Endometrial microvascular endothelial cells (primary cell): ENCODE measurements at regions not wholly inside any gene's neighbourhood (a gene's known extent, or its start where the extent isn't known, plus 50 kb on each side); places are given as distances from the start of the nearest gene placed in this dataset.

ENCODE experiments used
- in situ Hi-C: cut with HindIII; loops from 2 replicates; pipeline ENCODE4 v1.10.0; 2017; ENCODE audit warnings: low sequenced_read_pairs, low pct_unique_long_range_greater_than_20kb; ENCODE audit errors: inconsistent ontology term

- in situ Hi-C loops: no loop called here
These were observed 361.1 kb downstream of the FOXA2 start for GRCh38 chr20:22223236-22223635.

- in situ Hi-C loops: no loop called here
These were observed 366.5 kb downstream of the FOXA2 start for GRCh38 chr20:22217712-22218352.

DNA sequence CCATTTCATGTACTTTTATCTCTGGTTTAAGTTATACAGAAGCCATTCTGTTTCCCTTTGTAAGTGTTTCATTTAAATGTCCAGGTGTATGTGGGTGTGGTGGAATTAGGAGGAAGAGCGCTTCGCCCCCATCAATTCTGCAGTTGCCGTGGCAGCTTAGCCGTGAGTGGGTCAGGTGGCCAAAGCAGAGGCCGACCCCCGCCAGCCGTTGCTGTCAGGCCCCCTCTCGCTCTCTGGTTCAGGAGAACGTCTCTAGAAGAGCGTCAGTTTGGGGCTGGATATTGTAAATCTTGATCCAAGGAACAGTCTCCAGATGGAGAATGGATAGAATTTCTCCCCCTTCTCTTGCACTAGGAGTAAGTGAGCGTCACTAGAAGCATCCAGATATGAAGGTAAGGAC lies 367.4 kb downstream of the FOXA2 start:
- in situ Hi-C loops: no loop called here

DNA sequence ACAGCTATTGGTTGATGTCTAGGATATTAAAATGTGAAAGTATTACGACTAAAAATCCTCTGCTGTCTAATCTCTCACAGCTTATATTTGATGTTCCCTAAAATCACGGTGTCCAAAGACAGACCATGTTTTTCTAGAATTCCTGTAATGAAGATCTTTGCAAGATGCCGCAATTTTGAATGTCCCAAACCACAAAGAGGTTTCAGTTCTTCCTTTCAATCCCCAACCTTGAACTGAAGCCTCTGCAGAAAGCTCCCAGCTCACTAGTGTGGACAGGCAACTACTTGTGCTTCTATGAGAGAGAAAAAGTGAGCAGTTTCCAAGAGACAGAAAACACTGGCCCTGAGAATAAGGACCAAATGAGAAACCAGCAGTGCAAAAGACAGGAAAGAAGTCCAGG lies 370.1 kb downstream of the FOXA2 start:
- in situ Hi-C loops: no loop called here

DNA sequence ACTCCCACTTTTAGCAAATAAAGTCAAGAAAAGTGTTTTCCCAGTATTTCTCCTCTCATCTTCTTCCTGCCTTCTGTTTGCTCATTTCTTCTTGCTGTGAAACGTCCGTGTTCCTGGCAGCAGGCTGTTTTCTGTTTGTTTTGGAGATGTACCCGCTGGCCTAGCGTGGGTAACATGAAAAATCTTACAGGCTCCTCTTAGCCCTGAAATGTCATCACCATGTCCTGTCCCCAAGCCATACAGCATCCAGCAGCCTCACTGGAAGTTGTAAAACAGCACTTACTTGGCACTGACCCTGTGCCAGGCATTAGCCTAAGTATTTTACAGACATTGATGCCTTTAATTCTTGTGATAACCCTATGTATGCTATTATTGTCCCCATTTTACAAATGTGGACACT lies 371.1 kb downstream of the FOXA2 start:
- in situ Hi-C loops: no loop called here

GRCh38 chr20:22207280-22207679 lies 377.1 kb downstream of the FOXA2 start:
- in situ Hi-C loops: no loop called here

DNA sequence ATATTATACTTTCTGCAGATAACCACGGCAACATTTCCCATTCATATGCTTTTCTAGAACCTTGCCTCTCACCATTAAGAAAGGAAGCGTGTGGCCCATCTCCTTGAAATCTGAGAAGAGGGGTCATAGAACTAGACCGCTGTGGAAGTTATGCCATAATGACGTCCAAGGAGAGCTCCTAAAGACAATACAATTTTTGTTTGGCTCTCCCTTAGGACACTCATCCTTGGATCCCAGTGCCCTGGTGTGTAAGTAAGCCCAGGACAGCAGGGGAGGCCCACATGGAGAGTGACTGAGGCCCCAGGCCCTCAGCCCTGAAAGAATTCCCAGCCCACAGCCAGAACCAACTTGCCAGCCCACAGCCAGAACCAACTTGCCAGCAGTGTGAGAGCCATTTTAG lies 379.6 kb downstream of the FOXA2 start:
- in situ Hi-C loops: no loop called here

- in situ Hi-C loops: no loop called here
These were observed 402.2 kb downstream of the FOXA2 start for GRCh38 chr20:22182148-22182547.

GRCh38 chr20:22180244-22180643 lies 404.1 kb downstream of the FOXA2 start:
- in situ Hi-C loops: no loop called here

- in situ Hi-C loops: no loop called here
These were observed 424.2 kb downstream of the FOXA2 start for GRCh38 chr20:22160101-22160652.

- in situ Hi-C loops: no loop called here
These were observed 425.1 kb downstream of the FOXA2 start for GRCh38 chr20:22159276-22159675.

- in situ Hi-C loops: no loop called here
These were observed 422.1 kb downstream of the PAX1 start for GRCh38 chr20:22127587-22127986.

- in situ Hi-C loops: no loop called here
These were observed 401.0 kb downstream of the PAX1 start for GRCh38 chr20:22106308-22106938.

DNA sequence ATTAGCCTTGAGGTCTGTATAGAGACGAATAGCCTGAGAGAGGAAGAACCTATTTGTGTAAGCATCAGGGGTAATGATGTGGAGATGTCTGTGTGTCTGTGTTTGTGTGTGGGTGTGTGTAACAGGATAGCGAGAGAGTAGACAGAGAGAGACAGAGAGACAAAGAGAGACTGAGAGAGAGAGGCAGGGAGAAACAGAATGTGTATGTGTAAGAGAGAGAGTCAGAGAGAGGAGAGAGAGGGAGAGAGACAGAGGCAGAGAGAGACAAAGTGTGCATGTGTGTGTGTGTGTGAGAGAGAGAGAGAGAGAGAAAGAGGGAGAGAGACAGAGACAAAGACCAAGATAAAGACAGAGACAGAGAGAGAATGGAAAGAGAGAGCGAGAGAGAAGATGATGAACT lies 396.1 kb downstream of the PAX1 start:
- in situ Hi-C loops: no loop called here

- in situ Hi-C loops: no loop called here
These were observed 395.2 kb downstream of the PAX1 start for GRCh38 chr20:22100686-22101085.

DNA sequence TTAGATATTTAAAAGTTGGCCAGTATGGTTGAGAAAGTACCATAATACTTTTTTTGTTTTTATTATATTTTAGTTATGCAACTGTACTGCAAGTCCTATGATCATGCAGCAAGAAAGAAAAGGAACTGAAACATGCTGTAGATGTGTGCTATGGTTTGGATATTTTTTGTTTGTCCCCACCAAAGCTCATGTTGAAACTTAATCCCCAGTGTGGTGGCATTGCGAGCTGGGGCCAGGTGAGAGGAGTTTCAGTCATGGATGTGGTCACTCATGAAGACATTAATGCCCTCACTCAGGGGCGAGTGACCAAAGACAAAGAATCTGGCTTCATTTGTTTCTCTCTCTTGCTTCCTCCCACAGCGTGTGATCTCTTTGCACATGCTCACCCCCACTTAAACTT lies 393.9 kb downstream of the PAX1 start:
- in situ Hi-C loops: no loop called here

- in situ Hi-C loops: no loop called here
These were observed 393.0 kb downstream of the PAX1 start for GRCh38 chr20:22098511-22098910.

- in situ Hi-C loops: no loop called here
These were observed 387.7 kb downstream of the PAX1 start for GRCh38 chr20:22093122-22093521.

- in situ Hi-C loops: no loop called here
These were observed 383.4 kb downstream of the PAX1 start for GRCh38 chr20:22088882-22089281.

DNA sequence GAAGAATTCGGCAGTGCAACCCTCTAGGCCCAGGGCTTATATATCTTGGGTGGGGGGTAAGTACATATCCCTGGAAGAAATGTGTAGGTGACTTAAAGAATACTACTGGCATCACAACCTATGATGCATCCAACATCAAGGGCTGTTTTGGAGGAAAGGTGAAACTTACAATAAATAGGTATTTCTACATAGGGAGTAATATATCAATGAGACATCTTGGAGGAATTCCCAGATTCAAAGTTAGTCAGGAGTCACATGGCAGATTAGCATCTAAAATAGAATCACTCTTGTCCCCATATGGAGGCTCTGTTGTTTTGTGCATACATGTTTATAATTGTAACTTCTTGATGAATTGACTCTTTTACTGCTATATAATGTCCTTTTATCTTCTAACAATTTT lies 375.5 kb downstream of the PAX1 start:
- in situ Hi-C loops: no loop called here

DNA sequence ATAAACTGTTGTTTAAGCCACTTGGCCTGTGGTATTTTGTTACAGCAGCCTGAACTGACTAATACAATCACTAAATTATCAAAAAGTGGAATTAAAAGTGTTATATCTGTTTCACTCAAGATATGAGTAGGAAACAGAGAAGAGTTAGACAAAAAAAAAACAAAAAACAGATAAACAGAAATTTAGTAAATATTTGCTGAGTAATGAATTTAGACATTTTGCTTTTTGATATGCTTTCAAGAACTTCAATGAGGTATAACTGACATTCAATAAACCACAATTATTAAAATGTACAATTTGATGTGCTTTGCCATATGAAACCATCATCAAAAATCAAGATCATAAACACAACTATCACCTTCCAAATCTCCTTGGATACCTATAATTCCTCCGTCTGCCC lies 369.2 kb downstream of the PAX1 start:
- in situ Hi-C loops: no loop called here
